Skeletal muscle satellite cell (primary cell): ENCODE measurements at regions not wholly inside any gene's neighbourhood (a gene's known extent, or its start where the extent isn't known, plus 50 kb on each side); places are given as distances from the start of the nearest gene placed in this dataset.
A peak's percentile ranks its signal among the peaks of the same experiment; 100 is the strongest.
"Not testable (repeated sequence)": the region's sequence is repeated elsewhere in the genome, so short reads cannot be mapped to it uniquely, and the experiment has no call there.

Experiments
- H3K27me3 ChIP-seq: 2 replicates; pipeline ENCODE4 v1.7.0; 2013; ENCODE audit warnings: low read length; ENCODE audit not compliant: control insufficient read depth, insufficient read depth
- H3K36me3 ChIP-seq: 2 replicates; pipeline ENCODE4 v1.7.0; 2013; ENCODE audit warnings: mild to moderate bottlenecking, control low read depth, low read length; ENCODE audit not compliant: insufficient read depth
- H3K4me1 ChIP-seq: 2 replicates; pipeline ENCODE4 v1.7.0; 2013; ENCODE audit warnings: low read length; ENCODE audit not compliant: control insufficient read depth, insufficient read depth
- H3K4me2 ChIP-seq: 2 replicates; pipeline ENCODE4 v1.7.0; 2013; ENCODE audit warnings: mild to moderate bottlenecking, low read length
- H3K4me3 ChIP-seq: 2 replicates; pipeline ENCODE4 v1.7.0; 2013; ENCODE audit warnings: low read length
- H3K9ac ChIP-seq: 2 replicates; pipeline ENCODE4 v1.7.0; 2013; ENCODE audit warnings: mild to moderate bottlenecking, low read depth, low read length, moderate library complexity
- H3K9me3 ChIP-seq: replicated peaks from 2 replicates; pipeline ENCODE4 v1.7.0; 2013; ENCODE audit warnings: mild to moderate bottlenecking, control low read depth, low read length

GRCh38 chr17:13418891-13419290 lies 182.8 kb downstream of the HS3ST3A1 start:
- Histone ChIP-seq H3K9ac (no peak overlapping the region), H3K4me1 (peaks cover 30% of the 10 kb centered on the region)

GRCh38 chr17:13417381-13417950 lies 184.3 kb downstream of the HS3ST3A1 start:
- Histone ChIP-seq H3K4me3 (no peak overlapping the region), H3K36me3 (no peaks in the 10 kb centered on the region), H3K27me3 (no peaks in the 10 kb centered on the region), H3K4me2 (no peak overlapping the region), H3K4me1 (peaks cover 30% of the 10 kb centered on the region), H3K9me3 (no peaks in the 10 kb centered on the region), H3K9ac (no peak overlapping the region)

More at GRCh38 chr17:13418891-13419290, 182.8 kb downstream of the HS3ST3A1 start:
- Histone ChIP-seq H3K4me2 (no peak overlapping the region), H3K4me3 (no peak overlapping the region), H3K36me3 (no peaks in the 10 kb centered on the region), H3K9me3 (no peaks in the 10 kb centered on the region), H3K27me3 (no peaks in the 10 kb centered on the region)

GRCh38 chr17:13416748-13417363 lies 184.9 kb downstream of the HS3ST3A1 start:
- Histone ChIP-seq H3K4me3 (no peak overlapping the region), H3K36me3 (no peaks in the 10 kb centered on the region), H3K9me3 (no peaks in the 10 kb centered on the region), H3K4me1 (peaks cover 28% of the 10 kb centered on the region), H3K4me2 (no peak overlapping the region), H3K27me3 (no peaks in the 10 kb centered on the region), H3K9ac (no peak overlapping the region)

GRCh38 chr17:13415871-13416416 lies 185.8 kb downstream of the HS3ST3A1 start:
- H3K27me3 ChIP-seq: no peaks in the 10 kb centered on the region
- no peak overlapping the region for H3K9ac ChIP-seq
- no peaks in the 10 kb centered on the region for H3K36me3 ChIP-seq
- peak overlapping the region; percentile 63 for H3K4me2 ChIP-seq
- no peaks in the 10 kb centered on the region for H3K9me3 ChIP-seq
- H3K4me1 ChIP-seq: peaks cover 23% of the 10 kb centered on the region
- no peak overlapping the region for H3K4me3 ChIP-seq

- H3K4me1 ChIP-seq: peaks cover 24% of the 10 kb centered on the region
- not testable (repeated sequence) for H3K9me3 ChIP-seq, H3K36me3 ChIP-seq, H3K9ac ChIP-seq, H3K27me3 ChIP-seq, H3K4me2 ChIP-seq, H3K4me3 ChIP-seq
Observed at GRCh38 chr17:13415200-13415599, 186.5 kb downstream of the HS3ST3A1 start.

- H3K9ac ChIP-seq: no peak overlapping the region
- peaks cover 22% of the 10 kb centered on the region for H3K4me1 ChIP-seq
- no peaks in the 10 kb centered on the region for H3K36me3 ChIP-seq
- no peak overlapping the region for H3K4me3 ChIP-seq
- no peaks in the 10 kb centered on the region for H3K9me3 ChIP-seq
- H3K4me2 ChIP-seq: no peak overlapping the region
- H3K27me3 ChIP-seq: no peaks in the 10 kb centered on the region
Observed at GRCh38 chr17:13413001-13413400, 188.7 kb downstream of the HS3ST3A1 start.

GRCh38 chr17:13410874-13411273 lies 190.9 kb downstream of the HS3ST3A1 start:
- Histone ChIP-seq H3K4me2 (no peak overlapping the region), H3K27me3 (no peaks in the 10 kb centered on the region), H3K9me3 (no peaks in the 10 kb centered on the region), H3K9ac (no peak overlapping the region), H3K4me1 (peaks cover 15% of the 10 kb centered on the region), H3K4me3 (no peak overlapping the region), H3K36me3 (no peaks in the 10 kb centered on the region)

GRCh38 chr17:13410214-13410613 lies 191.5 kb downstream of the HS3ST3A1 start:
- no peaks in the 10 kb centered on the region for H3K36me3 ChIP-seq
- no peak overlapping the region for H3K9ac ChIP-seq
- H3K4me1 ChIP-seq: peaks cover 12% of the 10 kb centered on the region
- no peak overlapping the region for H3K4me2 ChIP-seq
- no peak overlapping the region for H3K4me3 ChIP-seq
- H3K27me3 ChIP-seq: no peaks in the 10 kb centered on the region
- H3K9me3 ChIP-seq: no peaks in the 10 kb centered on the region

GRCh38 chr17:13409455-13409854 lies 192.3 kb downstream of the HS3ST3A1 start:
- H3K36me3 ChIP-seq: no peaks in the 10 kb centered on the region
- H3K4me3 ChIP-seq: no peak overlapping the region
- H3K4me2 ChIP-seq: no peak overlapping the region
- H3K9me3 ChIP-seq: no peaks in the 10 kb centered on the region
- H3K4me1 ChIP-seq: peaks cover 12% of the 10 kb centered on the region
- no peaks in the 10 kb centered on the region for H3K27me3 ChIP-seq
- no peak overlapping the region for H3K9ac ChIP-seq

GRCh38 chr17:13407381-13407780 lies 194.3 kb downstream of the HS3ST3A1 start:
- Histone ChIP-seq H3K9me3 (no peaks in the 10 kb centered on the region), H3K27me3 (no peaks in the 10 kb centered on the region), H3K36me3 (no peaks in the 10 kb centered on the region), H3K9ac (no peak overlapping the region), H3K4me1 (peaks cover 12% of the 10 kb centered on the region), H3K4me3 (no peak overlapping the region), H3K4me2 (no peak overlapping the region)

GRCh38 chr17:13405807-13406206 lies 195.9 kb downstream of the HS3ST3A1 start:
- H3K4me2 ChIP-seq: no peak overlapping the region
- no peaks in the 10 kb centered on the region for H3K27me3 ChIP-seq
- no peaks in the 10 kb centered on the region for H3K36me3 ChIP-seq
- no peak overlapping the region for H3K4me3 ChIP-seq
- no peaks in the 10 kb centered on the region for H3K9me3 ChIP-seq
- peaks cover 6% of the 10 kb centered on the region for H3K4me1 ChIP-seq
- H3K9ac ChIP-seq: no peak overlapping the region

- Histone ChIP-seq H3K4me1 (no peaks in the 10 kb centered on the region), H3K9me3 (no peaks in the 10 kb centered on the region), H3K27me3 (no peaks in the 10 kb centered on the region), H3K36me3 (no peaks in the 10 kb centered on the region), H3K9ac (no peak overlapping the region), H3K4me2 (no peak overlapping the region), H3K4me3 (no peak overlapping the region)
Observed at GRCh38 chr17:13405080-13405479, 196.6 kb downstream of the HS3ST3A1 start.
